GM18951 (cell line): ENCODE measurements at regions not wholly inside any gene's neighbourhood (a gene's known extent, or its start where the extent isn't known, plus 50 kb on each side); places are given as distances from the start of the nearest gene placed in this dataset.
A peak's percentile ranks its signal among the peaks of the same experiment; 100 is the strongest.

Source experiments
- POLR2A ChIP-seq: IDR thresholded peaks from 4 replicates; pipeline ENCODE4 v1.6.1; 2011; ENCODE audit warnings: mild to moderate bottlenecking; ENCODE audit not compliant: insufficient read length, insufficient read depth; ENCODE audit errors: extremely low read depth
- in situ Hi-C: fragments of 300-500 bp; cut with MboI; formaldehyde crosslinking; loops from one replicate; pipeline ENCODE4 v1.12.0; 2022; ENCODE audit warnings: low sequenced_read_pairs, mixed read lengths, inconsistent platforms; ENCODE audit not compliant: unreplicated experiment

GRCh38 chr17:77487677-77488530, 347.1 kb downstream of the SEC14L1 start:
- in situ Hi-C loops = no loop called here
- no peak for TF ChIP-seq POLR2A

- TF ChIP-seq POLR2A = no peak
- in situ Hi-C loops = no loop called here
Measured at GRCh38 chr17:77488531-77489238, 347.9 kb downstream of the SEC14L1 start.

GRCh38 chr17:77489239-77489892, 348.6 kb downstream of the SEC14L1 start:
- in situ Hi-C loops = no loop called here
- TF ChIP-seq POLR2A = no peak

GRCh38 chr17:77489893-77490255, 349.1 kb downstream of the SEC14L1 start:
- no peak for TF ChIP-seq POLR2A
- in situ Hi-C loops = loop anchor here (10.0 kb wide), 1 partner anchor 165 kb away; no protein-coding TSS in a partner anchor

- in situ Hi-C loops = loop anchor here (10.0 kb wide), 1 partner anchor 166 kb away; no protein-coding TSS in a partner anchor
- TF ChIP-seq POLR2A = no peak
Measured at GRCh38 chr17:77490361-77491183, 349.8 kb downstream of the SEC14L1 start.

GRCh38 chr17:77491921-77492445, 351.2 kb downstream of the SEC14L1 start:
- TF ChIP-seq POLR2A = no peak
- in situ Hi-C loops = loop anchor here (10.0 kb wide), 1 partner anchor 167 kb away; no protein-coding TSS in a partner anchor

GRCh38 chr17:77492446-77493237, 351.9 kb downstream of the SEC14L1 start:
- TF ChIP-seq POLR2A = peak; percentile 30
- in situ Hi-C loops = loop anchor here (10.0 kb wide), 1 partner anchor 168 kb away; no protein-coding TSS in a partner anchor

GRCh38 chr17:77493238-77493820, 352.6 kb downstream of the SEC14L1 start:
- TF ChIP-seq POLR2A = no peak
- in situ Hi-C loops = loop anchor here (10.0 kb wide), 1 partner anchor 169 kb away; no protein-coding TSS in a partner anchor

GRCh38 chr17:77493901-77494663, 353.3 kb downstream of the SEC14L1 start:
- no peak for TF ChIP-seq POLR2A
- in situ Hi-C loops = loop anchor here (10.0 kb wide), 1 partner anchor 169 kb away; no protein-coding TSS in a partner anchor

- TF ChIP-seq POLR2A = peak; percentile 36
- in situ Hi-C loops = loop anchor here (10.0 kb wide), 1 partner anchor 170 kb away; no protein-coding TSS in a partner anchor
Measured at GRCh38 chr17:77494664-77495435, 354.1 kb downstream of the SEC14L1 start.

- in situ Hi-C loops = loop anchor here (10.0 kb wide), 1 partner anchor 171 kb away; no protein-coding TSS in a partner anchor
- no peak for TF ChIP-seq POLR2A
Measured at GRCh38 chr17:77495575-77495974, 354.8 kb downstream of the SEC14L1 start.
